ENCODE measurements at regions not wholly inside any gene's neighbourhood (a gene's known extent, or its start where the extent isn't known, plus 50 kb on each side); places are given as distances from the start of the nearest gene placed in this dataset.

GRCh38 chr10:63749915-63750314 is 228.7 kb downstream of the REEP3 start:
- no peak for DNase-seq

GRCh38 chr10:63751836-63752235 is 230.6 kb downstream of the REEP3 start:
- DNase-seq, result no peak

GRCh38 chr10:63752318-63752717 is 231.1 kb downstream of the REEP3 start:
- no peak for DNase-seq

- no peak for DNase-seq
These were observed 232.6 kb downstream of the REEP3 start for GRCh38 chr10:63753808-63754207.

- DNase-seq, result no peak
These were observed 234.2 kb downstream of the REEP3 start for GRCh38 chr10:63755441-63755840.

DNA sequence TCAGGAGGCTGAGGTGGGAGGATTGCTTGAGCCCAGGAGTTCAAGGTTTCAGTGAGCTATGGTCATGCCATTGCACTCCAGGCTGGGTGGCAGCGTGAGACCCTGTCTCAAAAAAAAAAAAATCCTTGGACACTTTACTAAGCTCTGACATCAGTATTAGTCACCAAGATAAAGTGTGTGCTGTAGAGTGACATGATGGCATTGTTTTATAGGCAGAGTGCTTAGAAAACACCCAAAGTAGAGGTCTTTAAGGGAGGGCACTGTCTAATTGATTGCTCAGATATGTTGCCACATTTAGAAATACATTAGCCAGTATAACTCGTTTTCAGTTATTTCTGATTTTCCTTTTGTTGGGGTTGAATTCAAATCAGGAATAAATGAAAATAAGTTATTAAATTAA is 235.9 kb downstream of the REEP3 start:
- DNase-seq, result no peak

DNA sequence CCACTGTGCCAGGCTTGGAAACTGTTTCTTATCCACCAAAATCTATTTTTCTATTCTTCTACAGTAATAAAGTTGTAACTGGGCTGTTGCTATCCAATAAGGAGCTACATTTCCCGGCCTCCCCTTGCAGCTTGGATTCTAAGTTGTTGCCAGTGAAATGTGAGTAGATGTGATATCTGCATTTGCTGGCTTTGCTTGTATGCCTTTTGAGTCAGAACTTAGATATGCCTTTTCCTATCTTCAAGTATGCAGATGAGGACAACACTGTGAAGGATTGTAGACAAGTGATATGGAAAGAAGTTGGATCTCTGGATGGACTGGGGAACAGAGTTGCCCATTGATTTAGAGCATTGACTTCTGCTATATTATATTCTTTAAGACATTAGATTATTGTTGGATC is 236.9 kb downstream of the REEP3 start:
- no peak for DNase-seq

DNA sequence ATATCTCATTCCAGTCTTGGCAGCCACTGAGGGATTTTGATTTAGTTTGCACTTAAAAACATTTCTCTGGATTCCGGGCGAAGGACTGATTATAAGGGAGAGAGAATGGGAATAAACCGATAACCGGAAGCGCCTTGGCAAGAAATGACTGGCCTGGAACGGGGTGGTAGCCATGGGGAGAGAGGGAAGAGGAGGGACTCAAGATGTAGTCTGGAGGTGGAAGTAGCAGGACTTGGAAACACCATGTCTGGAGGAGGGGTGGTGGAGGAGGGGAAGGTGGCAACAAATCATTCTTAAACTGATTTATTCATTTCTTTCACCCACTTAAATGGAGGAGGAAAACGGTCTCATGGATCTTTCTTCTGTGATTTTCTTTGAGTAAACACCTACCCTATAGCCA is 238.1 kb downstream of the REEP3 start:
- no peak for DNase-seq

- no peak for DNase-seq
These were observed 239.0 kb downstream of the REEP3 start for GRCh38 chr10:63760034-63760707.

GRCh38 chr10:63760708-63761047 is 239.5 kb downstream of the REEP3 start:
- no peak for DNase-seq

- DNase-seq, result no peak
These were observed 240.0 kb downstream of the REEP3 start for GRCh38 chr10:63761243-63761642.

GRCh38 chr10:63763744-63764143 is 242.5 kb downstream of the REEP3 start:
- DNase-seq, result no peak

GRCh38 chr10:63765126-63765525 is 243.9 kb downstream of the REEP3 start:
- no peak for DNase-seq

DNA sequence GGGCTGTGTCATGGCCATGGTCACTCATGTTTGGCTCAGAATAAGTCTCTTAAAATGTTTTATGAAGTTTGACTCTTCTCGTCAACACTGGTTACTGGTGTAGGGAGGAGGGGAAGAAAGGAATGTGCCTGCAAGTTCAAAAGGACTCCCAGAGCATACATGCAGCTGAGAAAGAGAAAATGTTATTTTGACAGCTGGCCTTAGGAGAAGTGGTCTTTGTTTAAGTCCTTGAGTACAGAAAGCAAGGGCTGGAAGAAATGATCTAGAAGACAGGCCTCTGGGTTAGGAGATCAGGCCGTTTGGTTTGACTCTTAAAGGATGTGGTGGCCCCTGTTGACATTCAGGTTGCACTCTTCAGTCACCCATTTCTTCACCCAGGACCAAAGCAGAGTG is 245.5 kb downstream of the REEP3 start:
- no peak for DNase-seq

DNA sequence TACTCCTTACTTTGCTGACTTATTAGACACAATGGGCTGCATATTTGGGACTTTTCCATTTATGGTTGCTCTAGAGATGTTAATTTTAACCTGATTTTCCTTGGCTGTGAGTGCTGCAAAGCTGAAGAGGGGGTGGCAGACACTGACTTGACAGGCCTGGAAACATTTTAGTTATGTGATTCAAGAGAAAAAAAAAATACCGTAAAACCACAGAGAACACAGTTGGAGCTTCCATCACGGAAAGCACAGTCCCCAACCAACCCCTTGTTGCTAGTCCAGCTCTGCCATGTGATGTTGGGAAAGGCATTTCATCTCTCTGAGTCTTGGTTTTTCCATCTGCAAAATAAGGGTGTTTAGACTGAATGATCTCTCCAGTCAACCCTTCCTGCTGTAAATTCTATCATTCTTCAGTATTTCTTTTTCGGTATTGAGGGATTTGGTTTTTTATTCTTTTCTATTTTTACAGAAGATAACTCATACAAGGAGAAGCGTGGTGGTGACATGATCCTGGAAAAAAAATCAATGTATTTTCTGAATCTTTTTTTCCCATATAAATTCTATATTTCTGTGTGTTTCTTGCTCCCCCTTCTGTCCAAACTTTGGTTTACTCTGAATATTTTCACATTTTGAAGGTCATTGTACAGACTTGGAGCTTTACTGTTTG is 246.1 kb downstream of the REEP3 start:
- no peak for DNase-seq

GRCh38 chr10:63769367-63769766 is 248.2 kb downstream of the REEP3 start:
- DNase-seq, result no peak

- DNase-seq, result no peak
These were observed 249.3 kb downstream of the REEP3 start for GRCh38 chr10:63770523-63770922.

GRCh38 chr10:63772491-63772890 is 251.3 kb downstream of the REEP3 start:
- DNase-seq, result no peak

GRCh38 chr10:63773106-63773505 is 251.9 kb downstream of the REEP3 start:
- no peak for DNase-seq

- DNase-seq, result no peak
These were observed 252.8 kb downstream of the REEP3 start for GRCh38 chr10:63773962-63774361.

- no peak for DNase-seq
These were observed 258.9 kb downstream of the REEP3 start for GRCh38 chr10:63780101-63780500.

GRCh38 chr10:63781226-63781625 is 260.0 kb downstream of the REEP3 start:
- DNase-seq, result no peak

DNA sequence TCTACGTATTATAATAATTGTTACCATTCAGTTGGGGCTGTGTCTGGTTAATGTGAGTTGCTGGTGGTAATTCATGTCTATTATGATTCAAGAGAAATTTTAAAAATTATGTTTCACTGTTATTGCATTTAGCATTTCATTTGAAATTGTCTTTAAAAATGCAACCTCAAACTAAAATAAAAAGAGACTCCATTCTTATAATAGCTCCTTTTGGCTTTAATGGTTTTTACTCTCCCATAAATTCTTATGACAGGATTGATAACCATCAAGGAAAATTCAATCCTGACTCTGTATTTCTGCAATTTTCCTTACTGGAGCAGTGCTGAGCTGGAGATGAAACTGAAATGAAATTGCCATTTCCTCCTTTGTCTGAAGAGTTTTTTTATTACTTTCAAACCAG is 262.7 kb downstream of the REEP3 start:
- no peak for DNase-seq

DNA sequence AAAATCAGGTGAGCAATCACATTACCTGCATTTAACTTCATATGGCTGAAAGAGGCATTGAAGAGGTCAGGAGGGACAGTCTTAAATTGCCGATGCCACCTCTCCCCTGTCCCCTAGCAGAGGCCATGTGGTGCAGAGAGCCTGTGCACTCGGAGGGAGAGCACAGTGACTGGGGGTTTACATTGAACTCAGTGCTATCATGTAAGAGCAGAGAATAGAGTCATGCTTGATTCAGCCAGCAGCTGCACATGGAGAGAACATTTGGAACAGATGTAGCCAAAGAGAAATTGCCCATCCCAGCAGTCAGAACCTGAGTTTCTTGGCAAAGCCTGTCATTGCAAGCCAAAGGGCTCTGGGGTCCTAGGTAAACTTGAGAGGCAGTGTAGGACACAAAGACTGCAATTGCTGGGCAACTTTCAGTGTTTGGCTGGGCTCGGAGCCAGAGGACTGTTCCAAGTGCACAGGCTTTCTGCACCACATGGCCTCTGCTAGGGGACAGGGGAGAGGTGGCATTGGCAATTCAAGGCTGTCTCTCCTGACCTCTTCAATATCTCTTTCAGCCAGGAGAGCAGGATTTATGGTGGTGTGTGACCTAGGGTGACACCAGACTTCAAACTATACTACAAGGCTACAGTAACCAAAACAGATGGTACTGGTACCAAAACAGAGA is 267.1 kb downstream of the REEP3 start:
- no peak for DNase-seq
